ENCODE measurements at regions not wholly inside any gene's neighbourhood (a gene's known extent, or its start where the extent isn't known, plus 50 kb on each side); places are given as distances from the start of the nearest gene placed in this dataset.
"Not testable (repeated sequence)": the region's sequence is repeated elsewhere in the genome, so short reads cannot be mapped to it uniquely, and the experiment has no call there.

DNA sequence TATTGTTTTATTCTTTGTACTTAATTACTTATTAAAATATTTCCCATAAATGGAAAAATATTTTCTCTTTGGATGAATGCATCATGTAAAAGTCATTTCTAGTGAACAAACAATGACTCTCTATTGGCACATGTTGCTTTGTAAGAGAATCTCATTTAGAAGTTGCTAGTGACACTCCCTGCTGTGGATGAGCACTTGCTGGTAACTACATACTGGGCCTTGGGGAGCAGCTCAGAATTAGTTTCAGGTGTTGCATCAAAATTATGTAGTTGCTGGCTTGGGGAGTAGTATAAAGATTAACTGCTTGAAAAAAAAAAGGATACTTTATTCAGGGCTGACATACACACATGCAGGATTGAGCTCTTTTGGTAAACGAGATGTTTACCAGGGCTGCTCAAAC is 80.3 kb upstream of the KCNAB1 start:
- intact Hi-C loops (cut with DNase I) = no loop called here

DNA sequence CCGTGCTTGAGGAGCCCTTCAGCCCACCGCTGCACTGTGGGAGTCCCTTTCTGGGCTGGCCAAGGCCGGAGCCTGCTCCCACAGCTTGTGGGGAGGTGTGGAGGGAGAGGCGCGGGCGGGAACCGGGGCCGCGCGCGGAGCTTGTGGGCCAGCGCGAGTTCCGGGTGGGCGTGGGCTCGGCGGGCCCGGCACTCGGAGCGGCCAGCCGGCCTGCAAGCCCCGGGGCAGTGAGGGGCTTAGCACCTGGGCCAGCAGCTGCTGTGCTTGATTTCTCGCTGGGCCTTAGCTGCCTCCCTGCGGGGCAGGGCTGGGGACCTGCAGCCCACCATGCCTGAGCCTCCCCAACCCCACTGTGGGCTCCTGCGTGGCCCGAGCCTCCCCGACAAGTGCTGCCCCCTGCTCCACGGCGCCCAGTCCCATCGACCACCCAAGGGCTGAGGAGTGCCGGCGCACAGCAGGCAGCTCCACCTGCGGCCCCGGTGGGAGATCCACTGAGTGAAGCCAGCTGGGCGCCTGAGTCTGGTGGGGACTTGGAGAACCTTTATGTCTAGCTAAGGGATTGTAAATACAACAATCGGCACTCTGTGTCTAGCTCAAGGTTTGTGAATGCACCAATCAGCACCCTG is 79.0 kb upstream of the KCNAB1 start:
- intact Hi-C loops (cut with DNase I); H3K27me3 ChIP-seq; DNase-seq (ENCODE audit: low spot score in 2 of 2); H3K4me3 ChIP-seq; H3K36me3 ChIP-seq; H3K27ac ChIP-seq; H3K9me3 ChIP-seq; H3K4me1 ChIP-seq: not testable (repeated sequence)

More for the DNA sequence above, 80.3 kb upstream of the KCNAB1 start:
- Histone ChIP-seq H3K36me3 (no peaks in the 10 kb centered on the region), H3K4me1 (peaks cover 0 to 3% of the 10 kb centered on the region in 2 donors), H3K27me3 (no peaks in the 10 kb centered on the region), H3K9me3 (no peaks in the 10 kb centered on the region), H3K4me3 (no peak overlapping the region), H3K27ac (no peak overlapping the region)
- TF ChIP-seq, protein P1, sequence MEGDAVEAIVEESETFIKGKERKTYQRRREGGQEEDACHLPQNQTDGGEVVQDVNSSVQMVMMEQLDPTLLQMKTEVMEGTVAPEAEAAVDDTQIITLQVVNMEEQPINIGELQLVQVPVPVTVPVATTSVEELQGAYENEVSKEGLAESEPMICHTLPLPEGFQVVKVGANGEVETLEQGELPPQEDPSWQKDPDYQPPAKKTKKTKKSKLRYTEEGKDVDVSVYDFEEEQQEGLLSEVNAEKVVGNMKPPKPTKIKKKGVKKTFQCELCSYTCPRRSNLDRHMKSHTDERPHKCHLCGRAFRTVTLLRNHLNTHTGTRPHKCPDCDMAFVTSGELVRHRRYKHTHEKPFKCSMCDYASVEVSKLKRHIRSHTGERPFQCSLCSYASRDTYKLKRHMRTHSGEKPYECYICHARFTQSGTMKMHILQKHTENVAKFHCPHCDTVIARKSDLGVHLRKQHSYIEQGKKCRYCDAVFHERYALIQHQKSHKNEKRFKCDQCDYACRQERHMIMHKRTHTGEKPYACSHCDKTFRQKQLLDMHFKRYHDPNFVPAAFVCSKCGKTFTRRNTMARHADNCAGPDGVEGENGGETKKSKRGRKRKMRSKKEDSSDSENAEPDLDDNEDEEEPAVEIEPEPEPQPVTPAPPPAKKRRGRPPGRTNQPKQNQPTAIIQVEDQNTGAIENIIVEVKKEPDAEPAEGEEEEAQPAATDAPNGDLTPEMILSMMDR (IDR thresholded peaks at IDR 0.05) = no peak
- DNase-seq (ENCODE audit: low spot score in 2 of 2) = no peak

DNA sequence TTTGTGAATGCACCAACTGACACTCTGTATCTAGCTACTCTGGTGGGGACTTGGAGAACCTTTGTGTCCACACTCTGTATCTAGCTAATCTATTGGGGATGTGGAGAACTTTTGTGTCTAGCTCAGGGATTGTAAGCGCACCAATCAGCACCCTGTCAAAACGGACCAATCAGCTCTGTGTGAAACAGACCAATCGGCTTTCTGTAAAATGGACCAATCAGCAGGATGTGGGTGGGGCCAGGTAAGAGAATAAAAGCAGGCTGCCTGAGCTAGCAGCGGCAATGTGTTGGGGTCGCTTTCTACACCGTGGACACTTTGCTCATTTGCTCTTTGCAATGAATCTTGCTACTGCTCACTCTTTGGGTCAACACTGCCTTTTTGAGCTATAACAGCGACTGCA is 78.5 kb upstream of the KCNAB1 start:
- H3K27ac ChIP-seq; intact Hi-C loops (cut with DNase I); DNase-seq (ENCODE audit: low spot score in 2 of 2); H3K27me3 ChIP-seq; H3K9me3 ChIP-seq; H3K36me3 ChIP-seq; H3K4me3 ChIP-seq; H3K4me1 ChIP-seq: not testable (repeated sequence)

DNA sequence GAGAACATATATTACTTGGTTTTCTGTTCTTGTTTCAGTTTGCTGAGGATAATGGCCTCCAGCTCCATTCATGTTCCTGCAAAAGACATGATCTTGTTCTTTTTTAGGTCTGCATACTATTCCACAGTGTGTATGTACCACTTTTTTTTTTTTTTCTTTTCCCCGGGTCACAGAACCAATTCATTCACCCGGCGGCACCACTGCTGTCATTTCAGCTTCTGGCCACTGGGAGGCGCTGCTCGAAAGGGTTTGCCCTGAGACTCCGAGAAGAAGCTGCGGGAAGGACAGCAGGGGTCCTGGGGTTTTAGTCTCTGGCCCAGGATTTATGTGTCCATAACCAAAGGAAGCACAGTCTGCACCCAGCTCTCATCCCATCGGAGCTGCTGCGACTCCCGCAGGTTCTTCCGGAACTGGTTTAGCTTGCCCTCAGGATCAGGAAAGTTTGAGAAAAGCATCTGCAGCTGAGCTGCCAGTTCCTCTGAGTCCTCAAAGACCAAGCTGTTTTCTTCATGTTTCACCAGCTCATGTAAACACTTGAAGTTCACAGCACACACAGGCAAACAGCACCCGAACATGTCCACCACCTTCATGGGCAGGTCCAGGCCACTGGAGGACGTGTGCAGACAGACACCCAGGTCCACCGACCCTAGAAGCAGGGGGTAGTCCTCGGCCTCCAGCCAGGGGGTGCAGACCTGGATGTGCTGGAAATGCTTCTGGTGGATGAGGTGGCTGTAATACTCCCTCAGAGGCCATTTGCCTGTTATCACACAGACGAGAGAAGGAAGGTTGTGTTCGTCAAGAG is 76.3 kb upstream of the KCNAB1 start:
- H3K4me3 ChIP-seq = peak overlapping the region in 1 of 2 donors; percentile 36
- TF ChIP-seq, protein P1 (IDR thresholded peaks at IDR 0.05) = peak; percentile 46 to 85 (median 84)
- H3K9me3 ChIP-seq, H3K36me3 ChIP-seq, H3K27me3 ChIP-seq, H3K4me1 ChIP-seq, H3K27ac ChIP-seq: not testable (repeated sequence)
- intact Hi-C loops (cut with DNase I) = loop anchor here (2.0 kb wide), 2 partner anchors 107 to 465 kb away; no protein-coding TSS in a partner anchor
- DNase-seq (ENCODE audit: low spot score in 2 of 2) = peak in 1 of 2 donors; percentile 83

DNA sequence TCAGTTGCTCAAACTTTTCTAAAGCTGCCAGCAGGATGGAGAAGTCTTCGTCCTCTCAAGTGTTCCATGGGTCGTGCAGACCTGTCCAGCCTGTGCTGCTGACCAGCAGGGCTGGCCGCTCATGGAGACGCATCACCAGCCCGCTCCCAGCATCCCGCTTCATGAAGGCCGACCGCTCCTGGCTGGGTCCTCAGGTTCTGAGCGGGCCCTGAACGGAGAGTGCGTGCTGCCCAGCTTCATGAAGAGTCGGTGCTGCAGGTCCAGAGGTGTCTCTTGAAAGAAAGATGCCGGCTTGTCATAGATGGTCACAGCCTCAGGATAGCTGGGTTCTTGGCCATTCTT is 75.8 kb upstream of the KCNAB1 start:
- TF ChIP-seq, protein P1 (IDR thresholded peaks at IDR 0.05) = no peak
- Histone ChIP-seq H3K4me3 (no peak overlapping the region), H3K9me3 (no peaks in the 10 kb centered on the region), H3K27me3 (no peaks in the 10 kb centered on the region), H3K4me1 (peaks cover 0 to 3% of the 10 kb centered on the region in 2 donors), H3K36me3 (no peaks in the 10 kb centered on the region), H3K27ac (no peak overlapping the region)
- no peak for DNase-seq (ENCODE audit: low spot score in 2 of 2)
- intact Hi-C loops (cut with DNase I) = loop anchor here (2.0 kb wide), 2 partner anchors 106 to 464 kb away; no protein-coding TSS in a partner anchor

DNA sequence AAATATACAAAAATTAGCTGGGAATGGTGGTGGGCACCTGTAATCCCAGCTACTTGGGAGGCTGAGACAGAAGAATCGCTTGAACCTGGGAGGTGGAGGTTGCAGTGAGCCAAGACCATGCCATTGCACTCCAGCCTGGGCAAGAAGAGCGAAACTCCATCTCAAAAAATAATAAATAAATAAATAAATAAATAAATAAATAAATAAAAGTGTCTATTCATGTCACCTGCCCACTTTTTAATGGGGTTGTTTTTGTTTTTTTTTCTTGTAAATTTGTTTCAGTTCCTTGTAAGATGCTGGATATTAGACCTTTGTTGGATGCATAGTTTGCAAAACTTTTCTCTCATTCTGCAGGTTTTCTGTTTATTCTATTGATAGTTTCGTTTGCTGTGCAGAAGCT is 71.9 kb upstream of the KCNAB1 start:
- intact Hi-C loops (cut with DNase I); H3K4me3 ChIP-seq; H3K9me3 ChIP-seq; H3K36me3 ChIP-seq; H3K4me1 ChIP-seq; H3K27ac ChIP-seq; DNase-seq (ENCODE audit: low spot score in 2 of 2); H3K27me3 ChIP-seq: not testable (repeated sequence)

DNA sequence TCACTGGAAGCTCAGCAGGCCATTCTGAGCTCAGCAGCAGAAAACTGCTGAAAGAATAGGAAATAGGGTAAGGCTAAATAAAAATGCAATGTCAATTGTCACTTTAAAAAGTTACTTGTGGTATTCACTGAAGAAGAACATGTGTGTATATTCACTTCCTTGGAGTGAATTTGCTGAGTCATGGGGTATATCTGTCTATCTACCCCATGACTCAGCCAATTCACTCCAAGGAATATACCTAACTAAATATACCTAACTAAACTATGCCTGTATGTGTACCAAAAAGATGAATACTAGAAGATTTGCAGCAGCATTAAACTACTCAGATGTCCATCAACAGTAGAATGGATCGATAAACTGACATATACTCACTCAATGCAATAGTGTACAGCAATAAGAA is 69.5 kb upstream of the KCNAB1 start:
- H3K4me1 ChIP-seq = no peaks in the 10 kb centered on the region
- no peaks in the 10 kb centered on the region for H3K9me3 ChIP-seq
- no peaks in the 10 kb centered on the region for H3K27me3 ChIP-seq
- no peaks in the 10 kb centered on the region for H3K36me3 ChIP-seq
- DNase-seq (ENCODE audit: low spot score in 2 of 2) = no peak
- H3K4me3 ChIP-seq = no peak overlapping the region
- TF ChIP-seq, protein P1 (IDR thresholded peaks at IDR 0.05) = no peak
- no peak overlapping the region for H3K27ac ChIP-seq
- intact Hi-C loops (cut with DNase I) = no loop called here
